ENCODE measurements at regions not wholly inside any gene's neighbourhood (a gene's known extent, or its start where the extent isn't known, plus 50 kb on each side); places are given as distances from the start of the nearest gene placed in this dataset.

DNA sequence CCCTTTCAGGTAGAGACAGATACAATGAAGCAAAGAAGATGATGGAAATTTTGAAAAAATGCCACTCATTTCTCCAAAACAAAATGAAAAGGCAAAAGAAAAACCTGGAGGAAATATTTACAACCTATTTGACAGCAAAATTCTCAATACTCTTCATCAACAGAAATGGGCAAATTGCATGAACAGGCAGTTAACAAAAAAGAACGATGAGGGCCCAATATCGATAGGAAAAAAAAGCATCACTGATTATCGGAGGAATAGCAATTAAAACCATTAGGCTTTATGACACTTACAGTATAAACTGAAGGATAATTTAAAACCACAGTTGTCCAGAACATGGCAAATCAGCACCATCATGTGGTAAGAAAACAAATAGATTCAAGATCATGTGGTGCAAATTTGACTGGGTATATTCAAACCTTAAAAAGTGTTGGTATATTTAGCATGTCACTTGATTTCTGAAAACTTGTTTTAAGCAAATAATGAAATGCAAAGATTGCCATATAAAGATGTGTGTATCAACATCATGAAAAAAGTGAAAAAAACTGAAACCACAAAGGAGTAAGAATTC lies 222.9 kb downstream of the BRD1 start:
- Mint-ChIP-seq H3K9me3 (peaks cover 64% of the 10 kb centered on the region), H3K27me3 (ENCODE audit: insufficient read depth) (peaks cover 4% of the 10 kb centered on the region; the same call in 1 of the 2 replicates), H3K27ac (no peak overlapping the region), H3K4me3 (no peak overlapping the region), H3K36me3 (ENCODE audit: low read depth) (peaks cover 7% of the 10 kb centered on the region; the same call in 1 of the 2 replicates), H3K4me1 (ENCODE audit: low read depth) (no peaks in the 10 kb centered on the region)
- TF ChIP-seq, protein P1, sequence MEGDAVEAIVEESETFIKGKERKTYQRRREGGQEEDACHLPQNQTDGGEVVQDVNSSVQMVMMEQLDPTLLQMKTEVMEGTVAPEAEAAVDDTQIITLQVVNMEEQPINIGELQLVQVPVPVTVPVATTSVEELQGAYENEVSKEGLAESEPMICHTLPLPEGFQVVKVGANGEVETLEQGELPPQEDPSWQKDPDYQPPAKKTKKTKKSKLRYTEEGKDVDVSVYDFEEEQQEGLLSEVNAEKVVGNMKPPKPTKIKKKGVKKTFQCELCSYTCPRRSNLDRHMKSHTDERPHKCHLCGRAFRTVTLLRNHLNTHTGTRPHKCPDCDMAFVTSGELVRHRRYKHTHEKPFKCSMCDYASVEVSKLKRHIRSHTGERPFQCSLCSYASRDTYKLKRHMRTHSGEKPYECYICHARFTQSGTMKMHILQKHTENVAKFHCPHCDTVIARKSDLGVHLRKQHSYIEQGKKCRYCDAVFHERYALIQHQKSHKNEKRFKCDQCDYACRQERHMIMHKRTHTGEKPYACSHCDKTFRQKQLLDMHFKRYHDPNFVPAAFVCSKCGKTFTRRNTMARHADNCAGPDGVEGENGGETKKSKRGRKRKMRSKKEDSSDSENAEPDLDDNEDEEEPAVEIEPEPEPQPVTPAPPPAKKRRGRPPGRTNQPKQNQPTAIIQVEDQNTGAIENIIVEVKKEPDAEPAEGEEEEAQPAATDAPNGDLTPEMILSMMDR (IDR thresholded peaks at IDR 0.05): no peak
- DNase-seq: no peak

- H3K36me3 Mint-ChIP-seq (ENCODE audit: low read depth): peaks cover 7% of the 10 kb centered on the region; the same call in 1 of the 2 replicates
- TF ChIP-seq, protein P1 (IDR thresholded peaks at IDR 0.05): no peak
- no peaks in the 10 kb centered on the region for H3K4me1 Mint-ChIP-seq (ENCODE audit: low read depth)
- peaks cover 4% of the 10 kb centered on the region; the same call in 1 of the 2 replicates for H3K27me3 Mint-ChIP-seq (ENCODE audit: insufficient read depth)
- H3K27ac Mint-ChIP-seq: no peak overlapping the region
- no peak overlapping the region for H3K4me3 Mint-ChIP-seq
- no peak for DNase-seq
- H3K9me3 Mint-ChIP-seq: peaks cover 63% of the 10 kb centered on the region
These were observed 224.7 kb downstream of the BRD1 start for GRCh38 chr22:49603016-49603415.

DNA sequence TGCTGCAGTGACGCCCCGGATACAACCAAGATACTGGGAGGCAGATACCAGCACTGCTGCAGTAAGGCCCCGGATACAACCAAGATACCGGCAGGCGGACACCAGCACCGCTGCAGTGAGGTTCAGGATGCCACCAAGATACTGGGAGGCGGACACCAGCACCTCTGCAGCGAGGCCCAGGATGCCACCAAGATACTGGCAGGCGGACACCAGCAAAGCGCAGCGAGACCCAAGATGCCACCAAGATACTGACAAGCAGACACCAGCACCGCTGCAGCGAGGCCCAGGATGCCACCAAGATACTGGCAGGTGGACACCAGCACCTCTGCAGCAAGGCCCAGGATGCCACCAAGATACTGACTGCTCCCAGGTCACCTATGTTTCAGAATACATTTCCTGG lies 225.2 kb downstream of the BRD1 start:
- H3K27me3 Mint-ChIP-seq (ENCODE audit: insufficient read depth): peaks cover 4% of the 10 kb centered on the region; the same call in 1 of the 2 replicates

GRCh38 chr22:49601614-49602321 lies 225.9 kb downstream of the BRD1 start:
- peaks cover 4% of the 10 kb centered on the region; the same call in 1 of the 2 replicates for H3K27me3 Mint-ChIP-seq (ENCODE audit: insufficient read depth)

More for the DNA sequence above, 225.2 kb downstream of the BRD1 start:
- H3K9me3 Mint-ChIP-seq: peaks cover 58% of the 10 kb centered on the region
- TF ChIP-seq, protein P1 (IDR thresholded peaks at IDR 0.05): no peak
- H3K4me1 Mint-ChIP-seq (ENCODE audit: low read depth): no peaks in the 10 kb centered on the region
- no peak overlapping the region for H3K4me3 Mint-ChIP-seq
- no peak overlapping the region for H3K27ac Mint-ChIP-seq
- no peak for DNase-seq
- H3K36me3 Mint-ChIP-seq (ENCODE audit: low read depth): peaks cover 7% of the 10 kb centered on the region; the same call in 1 of the 2 replicates

GRCh38 chr22:49600891-49601431 lies 226.7 kb downstream of the BRD1 start:
- H3K4me1 Mint-ChIP-seq (ENCODE audit: low read depth): no peaks in the 10 kb centered on the region
- DNase-seq: no peak
- H3K27ac Mint-ChIP-seq: no peak overlapping the region
- H3K9me3 Mint-ChIP-seq: peaks cover 47% of the 10 kb centered on the region
- TF ChIP-seq, protein P1 (IDR thresholded peaks at IDR 0.05): no peak
- H3K27me3 Mint-ChIP-seq (ENCODE audit: insufficient read depth): peaks cover 4% of the 10 kb centered on the region; the same call in 1 of the 2 replicates
- peaks cover 7% of the 10 kb centered on the region; the same call in 1 of the 2 replicates for H3K36me3 Mint-ChIP-seq (ENCODE audit: low read depth)
- no peak overlapping the region for H3K4me3 Mint-ChIP-seq

More at GRCh38 chr22:49601614-49602321, 225.9 kb downstream of the BRD1 start:
- H3K4me3 Mint-ChIP-seq: no peak overlapping the region
- TF ChIP-seq, protein P1 (IDR thresholded peaks at IDR 0.05): no peak
- no peak for DNase-seq
- peaks cover 51% of the 10 kb centered on the region for H3K9me3 Mint-ChIP-seq
- peaks cover 7% of the 10 kb centered on the region; the same call in 1 of the 2 replicates for H3K36me3 Mint-ChIP-seq (ENCODE audit: low read depth)
- no peak overlapping the region for H3K27ac Mint-ChIP-seq
- no peaks in the 10 kb centered on the region for H3K4me1 Mint-ChIP-seq (ENCODE audit: low read depth)
